SK-N-SH (cell line): ENCODE measurements at regions not wholly inside any gene's neighbourhood (a gene's known extent, or its start where the extent isn't known, plus 50 kb on each side); places are given as distances from the start of the nearest gene placed in this dataset.
A peak's percentile ranks its signal among the peaks of the same experiment; 100 is the strongest.

Experiments used
- CTCF ChIA-PET: fragments of 300-600, 350-600 bp; formaldehyde crosslinking; extraction: SDS; loops from one replicate; lab custom pipeline; 2021; lab: Yijun Ruan, JAX
- POLR2A ChIA-PET: fragments of 350-600 bp; sonication (Branson Sonifier 250); formaldehyde crosslinking; extraction: SDS; loops from one replicate; lab custom pipeline; 2020; ENCODE audit warnings: antibody characterized with exemption, inconsistent platforms; lab: Yijun Ruan, JAX
- DNase-seq: peaks from one replicate; pipeline ENCODE4 v3.0.0; 2012
- H2AFZ ChIP-seq: fragments of 200-600 bp; sonication (generic); 2 replicates; pipeline ENCODE4 v1.8.1; 2016; ENCODE audit warnings: antibody characterized with exemption, mild to moderate bottlenecking, low read depth
- H3F3A ChIP-seq: fragments of 200-600 bp; sonication (generic); replicated peaks from 2 replicates; pipeline ENCODE3; 2016; ENCODE audit warnings: antibody characterized with exemption, mild to moderate bottlenecking; ENCODE audit not compliant: insufficient read depth
- H3K27ac ChIP-seq, 2 experiments: fragments of 200-500 bp in 1 of 2; fragments of 200-600 bp in 1 of 2; sonication (Bioruptor generic) in 1 of 2; sonication (generic), shearing (Covaris generic) in 1 of 2; 2 replicates each; pipeline versions ENCODE4 v1.5.1 to v1.6.1; 2014 to 2016; ENCODE audit warnings: low read depth in 2 of 2, inconsistent platforms in 1 of 2, low read length in 1 of 2, mild to moderate bottlenecking in 1 of 2, mixed read lengths in 1 of 2
- H3K27me3 ChIP-seq: fragments of 200-600 bp; sonication (generic), shearing (Covaris generic); 2 replicates; pipeline ENCODE4 v1.6.1; 2016; ENCODE audit warnings: mixed run types; ENCODE audit not compliant: insufficient read depth
- H3K36me3 ChIP-seq, 2 experiments: fragments of 200-500 bp in 1 of 2; fragments of 200-600 bp in 1 of 2; sonication (Bioruptor generic) in 1 of 2; sonication (generic) in 1 of 2; replicated peaks in 1 of 2; 2 replicates each; pipeline versions ENCODE3 to v1.5.1; 2014 to 2016; ENCODE audit warnings: low read length in 1 of 2, mild to moderate bottlenecking in 1 of 2; ENCODE audit not compliant: insufficient read depth in 2 of 2, control insufficient read depth in 1 of 2
- H3K4me1 ChIP-seq, 2 experiments: fragments of 200-500 bp in 1 of 2; fragments of 200-600 bp in 1 of 2; sonication (Bioruptor generic) in 1 of 2; sonication (generic), shearing (Covaris generic) in 1 of 2; 2 replicates each; pipeline versions ENCODE4 v1.5.1 to v1.6.1; 2014 to 2016; ENCODE audit warnings: low read depth in 1 of 2, low read length in 1 of 2, mixed run types in 1 of 2; ENCODE audit not compliant: insufficient read depth in 2 of 2, control insufficient read depth in 1 of 2
- H3K4me2 ChIP-seq: fragments of 200-600 bp; sonication (generic), shearing (Covaris generic); 2 replicates; pipeline ENCODE4 v1.6.1; 2017; ENCODE audit warnings: mixed run types
- H3K4me3 ChIP-seq, 2 experiments: fragments of 200-500 bp in 1 of 2; fragments of 200-600 bp in 1 of 2; sonication (Bioruptor generic) in 1 of 2; sonication (generic), shearing (Covaris generic) in 1 of 2; 2 replicates each; pipeline versions ENCODE4 v1.5.1 to v1.8.1; 2014 to 2016; ENCODE audit warnings: low read depth in 2 of 2, inconsistent platforms in 1 of 2, low read length in 1 of 2, mild to moderate bottlenecking in 1 of 2, mixed read lengths in 1 of 2, moderate library complexity in 1 of 2
- H3K79me2 ChIP-seq: fragments of 200-600 bp; sonication (generic); 2 replicates; pipeline ENCODE4 v1.8.1; 2017; ENCODE audit warnings: mild to moderate bottlenecking; ENCODE audit not compliant: insufficient read depth
- H3K9ac ChIP-seq: fragments of 200-600 bp; sonication (generic); 2 replicates; pipeline ENCODE4 v1.6.1; 2017; ENCODE audit warnings: mixed run types
- H3K9me2 ChIP-seq: fragments of 200-600 bp; sonication (generic); 2 replicates; pipeline ENCODE4 v1.6.1; 2017; ENCODE audit warnings: mixed run types
- H3K9me3 ChIP-seq: fragments of 200-600 bp; sonication (generic); 2 replicates; pipeline ENCODE4 v1.6.1; 2017; ENCODE audit warnings: mixed run types, mild to moderate bottlenecking, moderate library complexity
- H4K20me1 ChIP-seq: fragments of 200-600 bp; sonication (generic); 2 replicates; pipeline ENCODE4 v1.6.1; 2017; ENCODE audit warnings: mild to moderate bottlenecking, mixed run types; ENCODE audit not compliant: insufficient read depth
- CHD2 ChIP-seq: fragments of 150-350 bp; IDR thresholded peaks from 2 replicates; pipeline ENCODE4 v1.6.1; 2018; ENCODE audit warnings: low read length; ENCODE audit not compliant: partially characterized antibody
- ELF1 ChIP-seq: IDR thresholded peaks from 2 replicates; pipeline ENCODE4 v1.4.0; 2012
- EZH2phosphoT487 ChIP-seq: fragments of 200-600 bp; sonication (generic); IDR thresholded peaks from 2 replicates; pipeline ENCODE4 v1.6.1; 2017; ENCODE audit warnings: low read depth, mixed run types, mild to moderate bottlenecking, antibody characterized with exemption, moderate library complexity, borderline replicate concordance
- IRF3 ChIP-seq: fragments of 150-350 bp; IDR thresholded peaks from 2 replicates; pipeline ENCODE4 v1.6.1; 2016; ENCODE audit warnings: mild to moderate bottlenecking, low read depth, low read length
- PBX3 ChIP-seq: IDR thresholded peaks from 2 replicates; pipeline ENCODE4; 2012
- RAD21 ChIP-seq: IDR thresholded peaks from 2 replicates; pipeline ENCODE4 v1.6.1; 2012; ENCODE audit warnings: mild to moderate bottlenecking, low read length
- SIN3A ChIP-seq: IDR thresholded peaks from 2 replicates; pipeline ENCODE4 v1.6.1; 2012; ENCODE audit warnings: low read depth, mild to moderate bottlenecking, low read length, moderate library complexity, borderline replicate concordance
- TEAD4 ChIP-seq: IDR thresholded peaks from 2 replicates; pipeline ENCODE4 v1.4.0; 2012; ENCODE audit warnings: mild to moderate bottlenecking, borderline replicate concordance; ENCODE audit not compliant: insufficient read depth
- WGBS: methylation state at CpG from one replicate; pipeline ENCODE4 v1.1.6; 2017; ENCODE audit warnings: low lambda C conversion rate; 5-methylcytosine and 5-hydroxymethylcytosine counted together
- TF ChIP-seq, protein P1 (sequence below): IDR thresholded peaks from 2 replicates; pipeline ENCODE4 v1.4.0; 2012; ENCODE audit warnings: low read depth

GRCh38 chr9:108271646-108272348, 584.0 kb downstream of the ACTL7B start:
- ChIA-PET POLR2A (no interaction called here), CTCF (interaction anchor here (0.6 to 3.1 kb wide), 6 partner anchors 9 to 850 kb away, joined by 3 to 11 read pairs (median 3); no protein-coding TSS in a partner anchor)
- H3K4me2 ChIP-seq, result peak overlapping the region; percentile 63
- no peak for DNase-seq
- no peaks in the 10 kb centered on the region; the same call in 1 of the 2 replicates for H3K27me3 ChIP-seq
- H3K27ac ChIP-seq, result no peak overlapping the region
- no peaks in the 10 kb centered on the region for H4K20me1 ChIP-seq
- H3K9ac ChIP-seq, result no peak overlapping the region
- peak overlapping the region; percentile 27 to 42; a peak in 3 of 4 replicates for H3K4me3 ChIP-seq
- no peaks in the 10 kb centered on the region for H3K36me3 ChIP-seq
- no peaks in the 10 kb centered on the region for H3K79me2 ChIP-seq
- H2AFZ ChIP-seq, result no peak overlapping the region; the same call in 1 of the 2 replicates
- TF ChIP-seq SIN3A (no peak), TEAD4 (no peak)
- TF ChIP-seq, protein P1, sequence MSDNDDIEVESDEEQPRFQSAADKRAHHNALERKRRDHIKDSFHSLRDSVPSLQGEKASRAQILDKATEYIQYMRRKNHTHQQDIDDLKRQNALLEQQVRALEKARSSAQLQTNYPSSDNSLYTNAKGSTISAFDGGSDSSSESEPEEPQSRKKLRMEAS, result no peak
- no peaks in the 10 kb centered on the region; a peak in 1 of 4 replicates for H3K4me1 ChIP-seq
- no peaks in the 10 kb centered on the region for H3K9me2 ChIP-seq
- no peaks in the 10 kb centered on the region for H3F3A ChIP-seq
- WGBS, result 24% methylated on average over 5 of the region's 5 CpGs
- no peaks in the 10 kb centered on the region for H3K9me3 ChIP-seq

DNA sequence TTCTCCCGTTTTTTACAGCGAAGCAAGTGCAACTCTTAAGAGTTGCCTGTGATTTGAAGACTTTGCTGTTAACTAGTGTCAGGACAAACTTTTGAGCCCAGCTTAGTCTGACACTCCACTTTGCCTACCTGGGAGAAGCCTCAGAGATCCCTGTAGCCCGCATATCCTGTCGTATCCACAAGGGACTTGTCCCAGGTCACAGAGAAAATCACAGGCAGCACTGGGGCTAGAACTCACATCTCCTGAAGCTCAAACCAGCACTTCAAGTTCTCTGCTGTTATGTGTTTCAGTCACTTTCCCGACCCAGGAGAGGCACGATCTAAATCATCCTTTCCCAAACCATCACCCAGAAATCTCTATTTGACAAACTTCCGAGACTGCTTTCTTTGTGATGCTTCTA, 584.5 kb downstream of the ACTL7B start:
- Histone ChIP-seq H3K27ac (no peak overlapping the region), H3K36me3 (no peaks in the 10 kb centered on the region), H4K20me1 (no peaks in the 10 kb centered on the region), H2AFZ (no peak overlapping the region), H3F3A (no peaks in the 10 kb centered on the region), H3K4me2 (0 out of 2 replicates have a peak overlapping the region, but pooled peaks have one; percentile 63), H3K79me2 (no peaks in the 10 kb centered on the region)
- WGBS, result 39% methylated on average over 7 of the region's 7 CpGs
- DNase-seq, result no peak
- POLR2A ChIA-PET, result no interaction called here
- TF ChIP-seq ELF1 (no peak), PBX3 (no peak), CHD2 (no peak), RAD21 (no peak), IRF3 (no peak), EZH2phosphoT487 (no peak)
- TF ChIP-seq, all 33 proteins: peak for 0
- H3K9me2 ChIP-seq, result no peaks in the 10 kb centered on the region
- no peaks in the 10 kb centered on the region for H3K9me3 ChIP-seq
- no peaks in the 10 kb centered on the region; the same call in 1 of the 2 replicates for H3K27me3 ChIP-seq
- H3K9ac ChIP-seq, result no peak overlapping the region
- no peak overlapping the region for H3K4me3 ChIP-seq
- CTCF ChIA-PET, result interaction anchor here (1.2 to 3.1 kb wide), 2 partner anchors 12 to 440 kb away, joined by 3 to 11 read pairs; no protein-coding TSS in a partner anchor
- H3K4me1 ChIP-seq, result no peaks in the 10 kb centered on the region; a peak in 1 of 4 replicates
